HG03095 (cell line): ENCODE measurements at regions not wholly inside any gene's neighbourhood (a gene's known extent, or its start where the extent isn't known, plus 50 kb on each side); places are given as distances from the start of the nearest gene placed in this dataset.

ENCODE experiments used
- ATAC-seq: cut with Tn5 transposase; IDR thresholded peaks from one replicate; pipeline ENCODE4 v1.9.1; 2021; ENCODE audit warnings: moderate library complexity; ENCODE audit not compliant: unreplicated experiment

DNA sequence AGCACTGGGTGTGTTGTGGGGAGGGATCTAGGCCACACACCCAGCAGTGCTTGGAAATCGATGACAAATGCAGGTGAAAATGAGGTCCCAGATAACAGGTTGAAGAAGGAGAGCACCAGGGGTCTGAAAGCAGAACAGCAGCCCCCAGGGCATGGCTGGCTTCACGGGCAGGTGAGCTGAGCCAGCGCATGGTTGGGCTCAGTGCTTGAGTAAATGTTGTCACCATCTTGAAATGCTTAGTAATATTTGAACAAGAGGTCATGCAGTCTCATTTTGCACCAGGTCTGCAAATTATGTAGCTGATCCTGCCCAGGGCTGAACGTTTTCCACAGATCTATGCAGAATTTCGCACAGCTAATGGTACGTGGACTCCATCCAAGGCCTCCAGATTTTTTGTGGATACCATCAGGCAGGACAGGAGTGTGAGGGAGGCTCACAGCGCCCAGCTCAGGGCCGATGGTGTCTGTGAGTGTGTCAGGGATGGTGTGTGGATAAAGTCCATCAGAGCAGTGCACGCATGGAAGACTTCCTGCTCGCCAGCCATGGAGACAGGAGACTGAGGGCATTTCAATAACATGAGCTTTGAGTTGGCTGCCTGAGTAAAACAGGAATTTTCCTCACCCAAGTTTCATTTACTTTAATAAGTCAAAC lies 53.1 kb upstream of the SNX9 start:
- no peak for ATAC-seq

DNA sequence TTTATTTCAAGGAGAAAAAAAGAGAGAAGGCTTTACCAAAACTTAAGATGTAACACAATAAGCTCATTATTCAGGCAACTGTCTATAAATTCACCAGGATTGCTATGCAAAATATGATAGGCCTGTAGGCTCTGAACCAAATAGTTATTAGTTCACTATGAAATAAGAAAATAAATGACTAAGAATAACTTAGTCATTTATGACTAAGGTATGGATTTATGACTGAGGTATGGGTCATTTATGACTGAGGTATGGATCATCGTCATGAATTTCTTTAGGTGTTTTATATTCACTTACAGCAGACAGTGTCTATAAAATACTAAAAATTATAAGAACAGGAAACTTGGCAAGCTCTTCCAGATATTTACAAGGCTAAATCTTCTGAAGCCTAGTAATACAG lies 52.1 kb upstream of the SNX9 start:
- no peak for ATAC-seq

GRCh38 chr6:157772820-157773219 lies 50.2 kb upstream of the SNX9 start:
- ATAC-seq = no peak
